Gastroesophageal sphincter (tissue), 3 donors: ENCODE measurements at regions not wholly inside any gene's neighbourhood (a gene's known extent, or its start where the extent isn't known, plus 50 kb on each side); places are given as distances from the start of the nearest gene placed in this dataset.

Source experiments
- EP300 ChIP-seq: sonication (generic); formaldehyde crosslinking; IDR thresholded peaks from one replicate; pipeline ENCODE4 v1.6.1; 2017; ENCODE audit warnings: antibody characterized with exemption, mild to moderate bottlenecking
- POLR2A ChIP-seq, 2 donors: fragments of 450-650 bp; IDR thresholded peaks; one replicate each; pipeline ENCODE4 v1.6.1; 2017; ENCODE audit warnings: antibody characterized with exemption in 2 of 2, mild to moderate bottlenecking in 2 of 2, moderate library complexity in 1 of 2
- POLR2AphosphoS5 ChIP-seq: sonication (generic); formaldehyde crosslinking; IDR thresholded peaks from one replicate; pipeline ENCODE4 v1.6.1; 2017; ENCODE audit warnings: antibody characterized with exemption
- TF ChIP-seq, protein P1 (sequence below), 4 experiments: fragments of 200-600 bp in 2 of 4; fragments of 450-650 bp in 2 of 4; sonication (generic) in 1 of 4; IDR thresholded peaks; one replicate each; pipeline ENCODE4 v1.5.1; 2017 to 2019; ENCODE audit warnings: antibody characterized with exemption in 4 of 4, mild to moderate bottlenecking in 2 of 4, moderate library complexity in 2 of 4

DNA sequence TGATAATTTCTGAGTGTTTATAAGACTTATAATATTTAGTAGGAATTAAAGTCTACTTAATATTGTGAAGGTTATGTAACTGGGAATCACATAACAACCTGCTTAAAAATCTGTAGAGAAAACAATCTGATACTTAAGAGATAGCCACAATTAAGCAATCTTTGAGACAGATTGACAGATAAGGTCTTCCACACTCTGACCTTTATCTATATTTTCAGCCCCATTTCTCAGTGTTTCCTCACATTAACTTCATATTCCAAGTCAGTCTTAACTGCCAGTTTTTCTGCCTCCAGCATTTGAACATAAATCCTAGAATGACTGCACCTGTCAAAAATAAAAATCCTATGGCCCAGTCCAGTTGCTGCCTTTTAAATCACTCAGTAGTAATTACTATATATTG, 423.2 kb downstream of the PYDC2 start:
- TF ChIP-seq, protein P1, sequence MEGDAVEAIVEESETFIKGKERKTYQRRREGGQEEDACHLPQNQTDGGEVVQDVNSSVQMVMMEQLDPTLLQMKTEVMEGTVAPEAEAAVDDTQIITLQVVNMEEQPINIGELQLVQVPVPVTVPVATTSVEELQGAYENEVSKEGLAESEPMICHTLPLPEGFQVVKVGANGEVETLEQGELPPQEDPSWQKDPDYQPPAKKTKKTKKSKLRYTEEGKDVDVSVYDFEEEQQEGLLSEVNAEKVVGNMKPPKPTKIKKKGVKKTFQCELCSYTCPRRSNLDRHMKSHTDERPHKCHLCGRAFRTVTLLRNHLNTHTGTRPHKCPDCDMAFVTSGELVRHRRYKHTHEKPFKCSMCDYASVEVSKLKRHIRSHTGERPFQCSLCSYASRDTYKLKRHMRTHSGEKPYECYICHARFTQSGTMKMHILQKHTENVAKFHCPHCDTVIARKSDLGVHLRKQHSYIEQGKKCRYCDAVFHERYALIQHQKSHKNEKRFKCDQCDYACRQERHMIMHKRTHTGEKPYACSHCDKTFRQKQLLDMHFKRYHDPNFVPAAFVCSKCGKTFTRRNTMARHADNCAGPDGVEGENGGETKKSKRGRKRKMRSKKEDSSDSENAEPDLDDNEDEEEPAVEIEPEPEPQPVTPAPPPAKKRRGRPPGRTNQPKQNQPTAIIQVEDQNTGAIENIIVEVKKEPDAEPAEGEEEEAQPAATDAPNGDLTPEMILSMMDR (IDR thresholded peaks at IDR 0.05), result no peak
- TF ChIP-seq POLR2A (IDR thresholded peaks at IDR 0.05) (no peak), EP300 (no peak), POLR2AphosphoS5 (no peak)
